MV-4-11 (cell line): ENCODE measurements at regions not wholly inside any gene's neighbourhood (a gene's known extent, or its start where the extent isn't known, plus 50 kb on each side); places are given as distances from the start of the nearest gene placed in this dataset.
A peak's percentile ranks its signal among the peaks of the same experiment; 100 is the strongest.

Experiments
- DNase-seq: peaks from one replicate; lab custom pipeline; 2025; lab: John Stamatoyannopoulos, UW

DNA sequence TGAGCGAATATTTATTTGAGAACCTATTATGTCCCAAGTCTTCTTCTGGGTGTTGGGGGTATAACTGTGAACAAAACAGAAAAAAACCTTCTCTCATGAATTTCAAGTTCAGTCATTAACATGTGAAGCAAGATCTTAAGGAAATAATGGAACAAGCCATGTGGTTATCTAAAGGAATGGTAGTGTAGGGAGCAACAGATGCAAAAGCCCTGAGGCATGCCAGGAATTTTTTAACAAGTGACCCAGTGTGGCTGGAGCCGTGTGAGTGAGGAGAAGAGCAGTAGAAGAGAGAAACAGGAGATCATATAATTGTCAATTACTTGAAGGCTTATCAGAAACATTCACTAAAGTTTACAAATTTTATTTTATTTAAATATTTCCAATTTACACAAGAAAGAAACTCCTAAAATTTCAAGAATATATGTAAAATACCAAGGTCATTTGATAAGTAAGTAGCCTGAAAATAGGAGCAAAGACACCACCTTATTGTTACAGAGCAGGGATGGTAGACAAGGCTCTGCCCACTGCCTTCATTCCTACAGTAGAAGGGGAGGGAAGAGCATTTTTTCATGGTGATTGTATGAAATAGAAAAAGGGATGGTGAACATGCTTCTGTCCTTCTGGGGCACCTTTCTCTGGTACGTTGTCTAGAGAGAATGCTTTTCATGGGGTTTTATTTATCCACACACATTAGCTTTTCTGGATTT, 345.1 kb downstream of the PLOD2 start:
- DNase-seq, result no peak

- DNase-seq, result no peak
These were observed 343.0 kb downstream of the PLOD2 start for GRCh38 chr3:145817870-145818483.

DNA sequence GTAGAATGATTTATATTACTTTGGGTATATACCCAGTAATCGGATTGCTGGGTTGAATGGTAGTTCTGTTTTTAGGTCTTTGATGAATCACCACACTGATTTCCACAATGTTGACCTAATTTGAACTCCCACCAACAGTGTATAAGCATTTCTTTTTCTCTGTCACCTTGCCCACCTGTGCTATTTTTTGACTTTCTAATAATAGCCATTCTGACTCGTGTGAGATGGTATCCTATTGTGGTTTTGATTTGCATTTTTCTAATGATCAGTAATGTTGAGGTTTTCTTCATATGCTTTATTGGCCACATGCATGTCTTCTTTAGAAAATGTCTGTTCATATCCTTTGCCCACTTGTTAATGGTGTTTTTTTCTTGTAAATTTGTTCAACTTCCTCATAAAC, 340.8 kb downstream of the PLOD2 start:
- DNase-seq, result no peak

DNA sequence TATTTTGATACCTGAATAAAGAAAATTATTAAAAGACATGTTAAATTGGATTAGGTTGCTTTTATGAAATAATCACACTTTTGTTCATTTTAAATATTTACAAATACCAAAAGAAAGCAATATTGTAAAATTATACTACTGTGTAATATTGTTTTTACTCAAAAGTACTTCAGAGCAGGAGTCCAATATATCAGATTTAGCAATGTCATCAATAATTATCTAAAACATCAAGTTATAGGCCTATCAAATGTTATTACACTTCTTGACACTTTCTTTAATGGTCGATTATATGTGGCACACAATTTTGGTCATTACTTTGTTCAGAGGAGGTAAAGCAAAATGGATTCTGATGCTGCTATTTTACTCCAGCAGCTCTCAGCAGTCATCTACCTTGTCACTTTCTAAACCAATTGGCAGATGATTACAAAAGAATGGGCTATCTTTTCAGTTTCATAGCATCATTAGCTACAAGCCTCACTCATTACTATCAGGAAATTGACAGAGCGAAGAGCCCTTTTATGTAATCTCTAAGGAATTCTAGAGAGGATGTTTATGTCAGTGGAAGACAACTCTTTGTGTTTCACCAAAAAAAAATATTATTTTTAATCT, 318.6 kb downstream of the PLOD2 start:
- DNase-seq, result no peak

DNA sequence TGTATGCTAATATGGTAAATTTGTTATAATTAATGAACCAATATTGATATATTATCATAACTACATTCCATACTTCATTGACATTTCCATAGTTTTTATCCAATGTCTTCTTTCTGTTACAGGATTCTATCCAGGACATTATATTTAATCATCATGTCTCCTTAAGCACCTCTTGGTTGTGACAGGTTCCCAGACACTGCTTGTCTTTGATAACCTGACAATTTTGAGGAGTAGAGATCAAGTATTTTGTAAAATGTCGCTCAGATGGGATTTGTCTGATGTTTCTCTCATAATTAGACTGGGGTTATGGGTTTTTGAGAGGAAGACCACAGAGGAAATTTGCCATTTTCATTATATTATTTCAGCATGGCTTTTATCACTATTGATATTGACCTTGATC, 317.4 kb downstream of the PLOD2 start:
- DNase-seq, result no peak

- DNase-seq, result peak; percentile 4
These were observed 311.9 kb downstream of the PLOD2 start for GRCh38 chr3:145849115-145849514.

DNA sequence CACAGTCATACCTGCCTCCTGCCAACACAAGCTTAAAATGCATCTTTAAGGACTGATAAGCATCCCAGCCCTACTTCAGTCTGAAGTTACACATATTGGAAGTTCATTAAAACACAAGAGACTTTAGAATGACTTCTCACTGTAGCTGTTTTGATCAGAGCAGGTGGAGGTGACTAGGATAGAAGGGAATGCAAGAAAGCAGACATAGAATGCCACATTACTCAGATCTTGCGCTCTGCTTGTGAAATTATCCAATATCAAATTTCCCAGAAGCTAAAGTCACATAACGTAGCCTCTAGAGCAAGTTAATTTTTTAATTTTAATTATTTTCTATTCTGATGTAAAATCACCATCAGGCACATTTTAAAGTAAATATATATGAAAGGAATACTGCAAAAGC, 306.5 kb downstream of the PLOD2 start:
- no peak for DNase-seq

DNA sequence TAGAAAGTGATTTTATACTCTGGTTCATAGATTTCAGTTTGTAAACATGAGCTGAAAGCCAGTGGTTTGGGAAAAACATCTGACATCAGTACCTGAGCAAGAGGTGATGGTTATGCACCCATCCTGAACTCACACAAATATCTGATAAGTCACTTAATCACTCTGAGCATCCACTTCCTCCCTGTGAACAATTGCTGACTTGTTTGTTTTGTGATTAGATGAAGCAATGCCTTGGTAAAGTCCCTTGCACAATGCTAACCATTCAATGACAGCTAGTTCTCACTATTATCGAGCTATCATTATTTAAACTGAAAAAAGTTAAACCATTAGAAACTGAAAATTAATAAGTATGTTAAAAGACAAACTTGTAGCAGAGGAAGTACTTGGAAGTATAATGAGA, 303.0 kb downstream of the PLOD2 start:
- DNase-seq, result no peak

DNA sequence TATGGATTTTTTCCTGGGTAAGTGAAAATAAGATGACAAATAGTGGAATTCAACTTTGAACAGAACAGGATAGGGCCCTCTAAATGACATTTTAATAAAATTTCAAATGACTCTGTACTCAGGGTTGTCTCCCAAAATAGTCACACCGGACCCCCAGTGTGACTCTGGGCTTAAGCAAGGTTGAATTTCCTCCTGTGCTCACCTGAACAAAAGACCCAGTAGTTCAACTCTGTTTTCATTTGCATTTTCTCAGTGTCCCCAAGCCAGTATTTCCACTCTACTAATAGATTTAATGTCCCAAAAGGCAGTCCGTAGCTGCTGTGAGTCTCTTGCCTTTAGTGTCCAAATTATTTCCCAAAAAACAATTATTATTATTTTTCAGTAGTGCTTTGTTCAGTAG, 296.6 kb downstream of the PLOD2 start:
- no peak for DNase-seq

DNA sequence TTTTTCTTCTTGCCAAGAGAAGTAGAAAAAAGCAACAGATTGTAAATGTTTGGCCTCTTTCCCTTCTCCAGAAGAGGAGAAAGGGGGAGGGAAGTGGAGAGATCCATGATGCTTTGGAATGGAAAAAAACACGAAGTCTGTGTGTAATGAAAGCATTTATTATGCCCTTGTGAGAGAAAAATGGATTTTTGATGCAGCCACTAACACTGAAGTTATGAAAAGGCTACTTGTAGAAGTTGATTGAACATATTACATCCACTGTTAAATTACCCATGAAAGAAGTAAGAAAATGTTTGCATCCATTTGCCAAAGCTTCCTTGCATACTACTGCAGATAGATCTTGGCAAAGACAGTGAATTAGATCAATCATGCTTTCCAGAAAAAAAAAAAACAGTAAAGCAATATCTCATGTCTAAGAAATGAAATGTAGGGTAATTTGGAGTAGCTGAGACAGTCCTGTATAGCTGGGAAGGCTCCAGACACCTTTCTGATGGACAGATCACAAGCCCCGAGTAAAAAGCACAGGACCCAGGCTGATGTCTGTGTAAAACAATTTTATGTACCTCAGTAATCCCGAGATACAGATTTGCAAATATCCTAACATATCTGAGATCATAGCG, 295.5 kb downstream of the PLOD2 start:
- no peak for DNase-seq

DNA sequence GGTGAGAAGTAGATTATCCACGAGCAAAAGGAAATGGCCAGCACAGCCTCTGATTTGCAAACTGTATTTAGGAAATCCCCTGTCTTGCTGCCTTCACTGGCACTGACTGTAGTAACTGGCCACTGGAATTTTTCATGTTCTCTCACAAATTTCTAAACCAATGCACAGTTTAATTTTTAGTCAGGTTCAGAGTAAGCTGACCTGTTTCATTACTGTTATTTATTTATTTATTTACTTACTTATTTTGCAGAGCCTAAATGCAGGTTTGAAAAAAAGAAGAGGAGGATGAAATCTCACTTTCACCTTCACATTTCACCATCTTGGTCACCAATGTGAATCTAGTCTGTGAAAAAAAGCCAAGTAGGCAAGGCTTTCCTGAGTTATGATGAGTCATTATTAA, 291.0 kb downstream of the PLOD2 start:
- DNase-seq, result no peak

GRCh38 chr3:145882436-145882835, 278.5 kb downstream of the PLOD2 start:
- DNase-seq, result no peak

- DNase-seq, result no peak
These were observed 271.3 kb downstream of the PLOD2 start for GRCh38 chr3:145889730-145890129.

DNA sequence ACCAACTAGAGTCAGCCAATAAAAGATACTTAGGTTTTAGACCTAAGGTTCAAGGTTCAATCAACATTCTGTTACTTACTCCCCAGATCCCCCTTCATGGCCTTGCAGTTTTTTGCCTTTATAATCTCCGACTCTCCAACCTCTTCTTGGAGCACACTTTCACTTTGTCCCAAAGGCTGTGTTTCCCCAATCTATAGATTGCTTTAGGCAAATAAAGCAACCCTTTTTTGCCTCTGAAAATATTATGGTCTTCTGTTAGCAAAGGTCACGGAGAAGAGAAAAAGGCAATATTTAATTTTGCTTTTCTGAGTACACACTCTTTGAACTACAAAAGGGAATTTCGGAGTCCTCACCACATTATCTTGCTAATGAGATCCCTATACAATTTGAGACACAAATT, 268.1 kb downstream of the PLOD2 start:
- DNase-seq, result no peak

DNA sequence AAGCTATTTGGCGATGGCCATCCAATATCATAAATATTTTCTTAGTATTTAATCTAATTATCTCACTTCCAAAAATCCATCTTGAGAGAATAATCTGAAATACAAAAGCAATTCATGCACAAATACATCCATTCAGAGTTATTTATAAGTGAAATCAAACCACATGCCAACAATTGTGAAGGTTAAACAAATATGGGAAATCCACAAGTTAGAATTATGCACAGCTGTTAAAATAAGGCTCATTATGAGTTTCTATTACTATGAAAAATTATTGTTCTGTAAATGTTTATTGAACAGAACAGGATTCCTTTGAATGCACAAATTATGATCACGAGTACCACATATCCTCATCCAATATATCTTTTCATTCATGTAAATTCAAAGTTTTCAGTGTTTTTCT, 267.7 kb downstream of the PLOD2 start:
- DNase-seq, result no peak

DNA sequence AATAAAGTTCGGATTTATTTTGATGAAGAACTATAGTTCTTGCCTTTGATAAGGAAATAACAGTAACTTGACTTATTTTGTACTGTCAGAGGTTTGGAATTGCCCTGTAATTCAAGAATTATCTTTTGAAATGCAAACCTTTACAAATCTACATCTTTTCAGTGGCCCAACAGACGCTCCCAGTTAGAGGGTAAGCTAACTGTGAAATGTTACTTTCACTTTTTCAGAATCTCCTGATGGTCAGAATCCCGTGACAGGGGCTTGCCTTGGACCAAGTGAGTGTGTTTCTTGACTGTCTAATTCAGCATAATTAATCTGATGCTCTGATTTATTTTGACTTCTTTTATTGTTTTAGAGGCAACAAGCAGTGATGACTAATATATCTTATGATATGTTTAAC, 262.5 kb downstream of the PLOD2 start:
- DNase-seq, result no peak

DNA sequence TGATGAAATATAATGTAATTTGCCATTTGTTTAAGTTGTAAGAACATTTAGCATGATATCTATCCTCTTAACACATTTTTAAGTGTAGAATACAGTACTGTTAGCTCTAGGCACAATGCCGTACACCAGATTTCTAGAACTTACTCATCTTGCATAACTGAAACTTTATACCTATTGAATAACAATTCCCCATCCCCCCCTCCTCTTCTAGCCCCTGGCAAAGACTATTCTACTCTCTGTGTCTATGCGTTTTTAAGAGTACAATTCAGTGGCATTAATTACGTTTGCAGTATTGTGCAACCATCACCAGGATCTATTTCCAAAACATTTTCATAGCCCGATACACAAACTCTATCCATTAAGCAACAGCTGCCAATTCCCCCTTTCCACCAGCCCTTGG, 261.7 kb downstream of the PLOD2 start:
- DNase-seq, result no peak

- no peak for DNase-seq
These were observed 260.7 kb downstream of the PLOD2 start for GRCh38 chr3:145900056-145900829.

DNA sequence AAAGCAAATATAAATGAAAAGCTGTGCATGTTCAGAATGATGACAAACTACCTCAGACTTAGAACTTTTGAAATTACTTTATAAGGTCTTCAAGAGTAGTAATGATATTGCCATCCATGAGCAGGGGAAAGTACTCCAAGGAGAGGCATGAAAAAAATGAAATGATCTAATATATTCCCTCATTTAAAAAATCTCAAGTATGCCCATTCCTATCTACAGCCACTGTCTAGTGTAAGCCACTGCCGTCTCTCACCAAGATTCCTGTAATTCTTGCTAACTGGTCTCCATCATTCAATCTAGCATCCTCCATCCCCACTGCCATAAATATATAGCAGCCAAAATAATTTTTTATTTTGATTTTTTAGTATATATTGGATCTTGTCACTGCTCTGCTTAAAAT, 258.8 kb downstream of the PLOD2 start:
- no peak for DNase-seq

DNA sequence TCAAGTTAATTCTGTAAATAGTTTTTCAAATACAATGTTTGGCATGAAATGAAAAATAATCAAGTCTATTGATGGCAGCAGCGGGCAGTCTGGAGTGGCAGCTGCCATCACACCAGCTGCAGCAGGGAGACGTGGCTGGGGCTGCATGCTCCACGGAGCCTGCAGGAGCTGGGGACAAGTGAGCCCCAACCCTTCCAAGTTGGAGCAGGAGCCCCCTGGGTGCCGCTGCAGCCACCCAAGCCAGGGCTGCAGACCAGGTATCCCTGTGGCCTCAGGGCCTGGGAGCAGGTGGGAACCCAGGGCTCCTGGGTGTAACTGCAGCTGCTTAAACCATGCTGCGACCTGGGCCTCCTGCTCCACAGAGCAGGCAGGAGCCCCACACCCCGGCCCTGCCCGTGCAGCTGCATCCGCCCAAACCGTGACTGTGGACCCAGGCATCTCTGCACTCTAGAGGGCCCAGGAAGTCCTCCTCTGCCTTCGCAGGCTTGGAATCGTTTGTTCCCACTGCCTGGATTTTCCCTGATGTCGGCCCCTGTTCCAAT, 257.4 kb downstream of the PLOD2 start:
- no peak for DNase-seq

DNA sequence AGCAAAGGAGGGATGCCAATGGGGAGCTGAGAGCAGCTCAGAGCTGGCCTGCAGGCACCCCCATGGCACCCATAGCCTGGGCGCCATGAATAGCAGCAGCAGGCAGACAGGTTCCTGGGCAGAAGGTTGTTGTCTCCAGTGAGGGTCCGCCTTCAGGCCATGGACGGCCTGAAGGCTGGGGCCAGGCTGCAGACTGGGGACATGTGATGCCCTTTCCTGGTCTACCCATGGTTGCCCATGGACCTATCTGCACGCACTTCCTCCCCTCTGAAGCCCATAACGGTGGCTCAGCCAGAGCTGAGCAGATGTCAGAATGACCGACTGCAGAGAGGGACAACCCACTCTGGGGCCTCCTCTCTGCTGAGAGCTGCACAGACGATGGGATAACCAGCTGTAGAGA, 256.8 kb downstream of the PLOD2 start:
- no peak for DNase-seq

GRCh38 chr3:145906301-145906700, 254.7 kb downstream of the PLOD2 start:
- no peak for DNase-seq
